ENCODE measurements at regions not wholly inside any gene's neighbourhood (a gene's known extent, or its start where the extent isn't known, plus 50 kb on each side); places are given as distances from the start of the nearest gene placed in this dataset.
"Not testable (repeated sequence)": the region's sequence is repeated elsewhere in the genome, so short reads cannot be mapped to it uniquely, and the experiment has no call there.

GRCh38 chr9:94191706-94192105 is 67.4 kb upstream of the ZNF169 start:
- not testable (repeated sequence) for DNase-seq

GRCh38 chr9:94198414-94198813 is 60.7 kb upstream of the ZNF169 start:
- no peak for DNase-seq

- no peak for DNase-seq
Measured at GRCh38 chr9:94199776-94200175, 59.3 kb upstream of the ZNF169 start.

GRCh38 chr9:94204174-94204573 is 54.9 kb upstream of the ZNF169 start:
- DNase-seq: no peak

GRCh38 chr9:94207781-94208180 is 51.3 kb upstream of the ZNF169 start:
- no peak for DNase-seq

Data from stimulated activated naive CD4-positive, alpha-beta T cell treated with Interleukin-2 at 50 U/mL for 16 hours (primary cell).